ENCODE measurements at regions not wholly inside any gene's neighbourhood (a gene's known extent, or its start where the extent isn't known, plus 50 kb on each side); places are given as distances from the start of the nearest gene placed in this dataset.

- H3K4me1 ChIP-seq (ENCODE audit: control insufficient read depth in 2 of 2, insufficient read depth in 2 of 2, low read length in 2 of 2) = no peaks in the 10 kb centered on the region
- no peaks in the 10 kb centered on the region for H3K27me3 ChIP-seq (replicated peaks in 1 of 4; ENCODE audit: control extremely low read depth in 1 of 4, control insufficient read depth in 3 of 4, insufficient read depth in 4 of 4, low read length in 3 of 4)
- ATAC-seq (ENCODE audit: low read depth) (no peak), DNase-seq (no peak)
- 73% methylated on average over 2 of the region's 3 CpGs for whole genome bisulfite sequencing (ENCODE audit: insufficient coverage)
- intact Hi-C loops (cut with micrococcal nuclease) = no loop called here
- H3K36me3 ChIP-seq (replicated peaks in 1 of 2; ENCODE audit: control extremely low read depth in 1 of 2, control insufficient read depth in 1 of 2, extremely low read depth in 1 of 2, insufficient read depth in 2 of 2, low read length in 1 of 2) = no peaks in the 10 kb centered on the region
- no peaks in the 10 kb centered on the region for H4K20me1 ChIP-seq (ENCODE audit: control insufficient read depth, insufficient read depth, low read length, poor library complexity, severe bottlenecking)
- no peak overlapping the region for H2AFZ ChIP-seq (ENCODE audit: insufficient read depth, low read depth, low read length, poor library complexity, severe bottlenecking)
- no peak overlapping the region for H3K4me2 ChIP-seq (replicated peaks; ENCODE audit: low read depth, low read length, poor library complexity, severe bottlenecking)
- no peak overlapping the region for H3K27ac ChIP-seq (ENCODE audit: low read length in 2 of 2)
- no peak overlapping the region for H3K4me3 ChIP-seq (ENCODE audit: control extremely low read depth in 1 of 5, extremely low read depth in 1 of 5, insufficient read depth in 1 of 5, low read depth in 2 of 5, low read length in 4 of 5)
- no peak for TF ChIP-seq CTCF (IDR thresholded peaks at IDR 0.05)
- TF ChIP-seq EZH2 (IDR thresholded peaks at IDR 0.05; ENCODE audit: borderline replicate concordance, insufficient read depth, low read depth, low read length, poor library complexity, severe bottlenecking) = no peak
- no peak overlapping the region for H3K4me3 Mint-ChIP-seq
- no peaks in the 10 kb centered on the region for H3K9me3 Mint-ChIP-seq (ENCODE audit: insufficient read depth)
- no peak overlapping the region for H3K9ac ChIP-seq (ENCODE audit: low read length)
- POLR2A ChIA-PET = no interaction called here
- CTCF ChIA-PET = no interaction called here
- H3K27me3 Mint-ChIP-seq = no peaks in the 10 kb centered on the region
- no peaks in the 10 kb centered on the region for H3K4me1 Mint-ChIP-seq
- H3K27ac Mint-ChIP-seq = no peak overlapping the region
- no peaks in the 10 kb centered on the region for H3K79me2 ChIP-seq (ENCODE audit: control insufficient read depth, insufficient read depth, low read length)
- H3K9me3 ChIP-seq (ENCODE audit: control extremely low read depth in 1 of 3, control insufficient read depth in 2 of 3, insufficient read depth in 1 of 3, low read length in 2 of 3) = no peaks in the 10 kb centered on the region
These were observed 454.0 kb downstream of the FOXG1 start for GRCh38 chr14:29220566-29220965.

- Histone ChIP-seq H3K79me2 (ENCODE audit: control insufficient read depth, insufficient read depth, low read length) (no peaks in the 10 kb centered on the region), H3K36me3 (replicated peaks in 1 of 2; ENCODE audit: control extremely low read depth in 1 of 2, control insufficient read depth in 1 of 2, extremely low read depth in 1 of 2, insufficient read depth in 2 of 2, low read length in 1 of 2) (no peaks in the 10 kb centered on the region), H3K27me3 (replicated peaks in 1 of 4; ENCODE audit: control extremely low read depth in 1 of 4, control insufficient read depth in 3 of 4, insufficient read depth in 4 of 4, low read length in 3 of 4) (no peaks in the 10 kb centered on the region), H3K9me3 (ENCODE audit: control extremely low read depth in 1 of 3, control insufficient read depth in 2 of 3, insufficient read depth in 1 of 3, low read length in 2 of 3) (peaks cover 0 to 1% (median 0%) of the 10 kb centered on the region in 3 donors), H3K4me2 (replicated peaks; ENCODE audit: low read depth, low read length, poor library complexity, severe bottlenecking) (no peak overlapping the region), H3K4me3 (ENCODE audit: control extremely low read depth in 1 of 5, extremely low read depth in 1 of 5, insufficient read depth in 1 of 5, low read depth in 2 of 5, low read length in 4 of 5) (no peak overlapping the region), H2AFZ (ENCODE audit: insufficient read depth, low read depth, low read length, poor library complexity, severe bottlenecking) (no peak overlapping the region), H3K27ac (ENCODE audit: low read length in 2 of 2) (no peak overlapping the region), H3K4me1 (ENCODE audit: control insufficient read depth in 2 of 2, insufficient read depth in 2 of 2, low read length in 2 of 2) (no peaks in the 10 kb centered on the region), H4K20me1 (ENCODE audit: control insufficient read depth, insufficient read depth, low read length, poor library complexity, severe bottlenecking) (no peaks in the 10 kb centered on the region), H3K9ac (ENCODE audit: low read length) (no peak overlapping the region)
- no peaks in the 10 kb centered on the region for H3K27me3 Mint-ChIP-seq
- no peaks in the 10 kb centered on the region for H3K9me3 Mint-ChIP-seq (ENCODE audit: insufficient read depth)
- no CpG with 5 or more reads among the region's 1 CpG for WGBS (ENCODE audit: insufficient coverage)
- ChIA-PET CTCF (no interaction called here), POLR2A (no interaction called here)
- intact Hi-C loops (cut with micrococcal nuclease) = no loop called here
- no peak overlapping the region for H3K4me3 Mint-ChIP-seq
- no peak for ATAC-seq (ENCODE audit: low read depth)
- H3K4me1 Mint-ChIP-seq = no peaks in the 10 kb centered on the region
- no peak overlapping the region for H3K27ac Mint-ChIP-seq
- DNase-seq = no peak
- TF ChIP-seq EZH2 (IDR thresholded peaks at IDR 0.05; ENCODE audit: borderline replicate concordance, insufficient read depth, low read depth, low read length, poor library complexity, severe bottlenecking) = no peak
- TF ChIP-seq CTCF (IDR thresholded peaks at IDR 0.05) = no peak
These were observed 455.4 kb downstream of the FOXG1 start for GRCh38 chr14:29222006-29222405.

Data from B cell (primary cell).